DOHH2 (cell line): ENCODE measurements at regions not wholly inside any gene's neighbourhood (a gene's known extent, or its start where the extent isn't known, plus 50 kb on each side); places are given as distances from the start of the nearest gene placed in this dataset.

Experiments
- H3F3A ChIP-seq: fragments of 200-600 bp; sonication (generic), shearing (Covaris generic); 2 replicates; pipeline ENCODE4 v1.6.0; 2016; ENCODE audit warnings: antibody characterized with exemption, mild to moderate bottlenecking; ENCODE audit not compliant: control insufficient read depth, insufficient read depth
- H3K27ac ChIP-seq: fragments of 200-600 bp; sonication (generic); 2 replicates; pipeline ENCODE4 v1.5.1; 2014; ENCODE audit warnings: low read depth, mild to moderate bottlenecking, low read length, moderate library complexity
- H3K27me3 ChIP-seq: fragments of 200-600 bp; sonication (generic); 2 replicates; pipeline ENCODE4 v1.6.1; 2014; ENCODE audit warnings: mild to moderate bottlenecking, low read length, mixed read lengths; ENCODE audit not compliant: control insufficient read depth
- H3K36me3 ChIP-seq: fragments of 200-600 bp; sonication (generic); 2 replicates; pipeline ENCODE4 v1.6.1; 2014; ENCODE audit warnings: mild to moderate bottlenecking, low read length, moderate library complexity, mixed read lengths; ENCODE audit not compliant: control insufficient read depth
- H3K4me1 ChIP-seq: fragments of 200-600 bp; sonication (generic); 2 replicates; pipeline ENCODE4 v1.6.1; 2014; ENCODE audit warnings: mild to moderate bottlenecking, low read length, mixed read lengths; ENCODE audit not compliant: control insufficient read depth
- H3K4me2 ChIP-seq: fragments of 200-600 bp; sonication (generic); 2 replicates; pipeline ENCODE4 v1.6.0; 2014; ENCODE audit warnings: mild to moderate bottlenecking, low read length, moderate library complexity
- H3K4me3 ChIP-seq: fragments of 200-600 bp; sonication (generic); 2 replicates; pipeline ENCODE4 v1.5.1; 2014; ENCODE audit warnings: mild to moderate bottlenecking, low read length, mixed read lengths
- H3K79me2 ChIP-seq: fragments of 200-600 bp; sonication (generic); 2 replicates; pipeline ENCODE4 v1.6.1; 2014; ENCODE audit warnings: mild to moderate bottlenecking, low read length, mixed read lengths; ENCODE audit not compliant: control insufficient read depth
- H3K9me2 ChIP-seq: fragments of 200-600 bp; sonication (generic); replicated peaks from 2 replicates; pipeline ENCODE4 v1.6.1; 2014; ENCODE audit warnings: mild to moderate bottlenecking, low read length, mixed read lengths; ENCODE audit not compliant: control insufficient read depth
- H3K9me3 ChIP-seq: fragments of 200-600 bp; sonication (generic); 2 replicates; pipeline ENCODE4 v1.6.1; 2014; ENCODE audit warnings: antibody characterized with exemption, low read length, mixed read lengths; ENCODE audit not compliant: control insufficient read depth, insufficient read depth
- H4K20me1 ChIP-seq: fragments of 200-600 bp; sonication (generic); 2 replicates; pipeline ENCODE4 v1.6.0; 2014; ENCODE audit warnings: low read depth, mild to moderate bottlenecking, antibody characterized with exemption, low read length, moderate library complexity; ENCODE audit not compliant: control insufficient read depth, insufficient read depth
- EZH2phosphoT487 ChIP-seq: fragments of 200-600 bp; sonication (generic); IDR thresholded peaks from 2 replicates; pipeline ENCODE4 v1.6.1; 2017; ENCODE audit warnings: borderline replicate concordance, mild to moderate bottlenecking, antibody characterized with exemption, low read length, moderate library complexity, mixed read lengths
- TF ChIP-seq, protein P1 (sequence below): fragments of 200-600 bp; sonication (generic); IDR thresholded peaks from one replicate; pipeline ENCODE4 v1.5.1; 2014; ENCODE audit warnings: antibody characterized with exemption, mild to moderate bottlenecking, low read depth, low read length; ENCODE audit not compliant: poor library complexity, severe bottlenecking

DNA sequence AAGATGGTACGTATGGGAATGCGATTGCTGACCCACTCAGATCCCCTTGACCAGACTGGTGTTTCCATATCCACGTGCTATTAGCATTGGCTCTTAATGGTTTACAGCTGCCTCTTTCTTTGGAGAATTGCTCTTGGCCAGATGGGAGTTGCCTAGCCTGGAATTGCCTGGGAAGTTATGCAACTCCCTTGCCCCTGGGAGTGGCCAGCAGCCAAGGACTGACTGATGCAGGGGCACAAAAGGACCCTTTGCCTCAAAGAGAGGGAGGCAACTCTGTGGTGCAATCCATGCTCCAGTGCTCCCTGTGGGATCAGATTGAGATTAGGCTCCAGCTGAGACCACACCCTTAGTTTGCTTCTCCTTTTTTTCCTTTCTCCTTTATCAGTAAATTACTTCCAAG, 203.5 kb upstream of the JAG1 start:
- TF ChIP-seq, protein P1, sequence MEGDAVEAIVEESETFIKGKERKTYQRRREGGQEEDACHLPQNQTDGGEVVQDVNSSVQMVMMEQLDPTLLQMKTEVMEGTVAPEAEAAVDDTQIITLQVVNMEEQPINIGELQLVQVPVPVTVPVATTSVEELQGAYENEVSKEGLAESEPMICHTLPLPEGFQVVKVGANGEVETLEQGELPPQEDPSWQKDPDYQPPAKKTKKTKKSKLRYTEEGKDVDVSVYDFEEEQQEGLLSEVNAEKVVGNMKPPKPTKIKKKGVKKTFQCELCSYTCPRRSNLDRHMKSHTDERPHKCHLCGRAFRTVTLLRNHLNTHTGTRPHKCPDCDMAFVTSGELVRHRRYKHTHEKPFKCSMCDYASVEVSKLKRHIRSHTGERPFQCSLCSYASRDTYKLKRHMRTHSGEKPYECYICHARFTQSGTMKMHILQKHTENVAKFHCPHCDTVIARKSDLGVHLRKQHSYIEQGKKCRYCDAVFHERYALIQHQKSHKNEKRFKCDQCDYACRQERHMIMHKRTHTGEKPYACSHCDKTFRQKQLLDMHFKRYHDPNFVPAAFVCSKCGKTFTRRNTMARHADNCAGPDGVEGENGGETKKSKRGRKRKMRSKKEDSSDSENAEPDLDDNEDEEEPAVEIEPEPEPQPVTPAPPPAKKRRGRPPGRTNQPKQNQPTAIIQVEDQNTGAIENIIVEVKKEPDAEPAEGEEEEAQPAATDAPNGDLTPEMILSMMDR = no peak
- no peak for TF ChIP-seq EZH2phosphoT487
- Histone ChIP-seq H3K4me2 (no peak overlapping the region), H3K27me3 (no peaks in the 10 kb centered on the region), H4K20me1 (no peaks in the 10 kb centered on the region), H3K9me2 (no peaks in the 10 kb centered on the region), H3K79me2 (no peaks in the 10 kb centered on the region), H3K4me1 (no peaks in the 10 kb centered on the region), H3K9me3 (peaks cover 5% of the 10 kb centered on the region; the same call in 1 of the 2 replicates), H3K4me3 (no peak overlapping the region), H3K27ac (no peak overlapping the region), H3F3A (no peaks in the 10 kb centered on the region), H3K36me3 (no peaks in the 10 kb centered on the region)

- Histone ChIP-seq H3K79me2 (no peaks in the 10 kb centered on the region), H3K4me1 (no peaks in the 10 kb centered on the region), H4K20me1 (no peaks in the 10 kb centered on the region), H3K9me2 (no peaks in the 10 kb centered on the region), H3K4me2 (no peak overlapping the region), H3K27ac (no peak overlapping the region), H3K9me3 (no peaks in the 10 kb centered on the region), H3K36me3 (no peaks in the 10 kb centered on the region), H3K4me3 (no peak overlapping the region), H3F3A (no peaks in the 10 kb centered on the region), H3K27me3 (no peaks in the 10 kb centered on the region)
- TF ChIP-seq, protein P1 = no peak
- no peak for TF ChIP-seq EZH2phosphoT487
Measured at GRCh38 chr20:10883166-10883565, 209.4 kb upstream of the JAG1 start.

GRCh38 chr20:10893321-10893720, 219.5 kb upstream of the JAG1 start:
- no peaks in the 10 kb centered on the region for H3F3A ChIP-seq
- H3K4me1 ChIP-seq = no peaks in the 10 kb centered on the region
- H3K27ac ChIP-seq = no peak overlapping the region
- no peak overlapping the region for H3K4me3 ChIP-seq
- H3K4me2 ChIP-seq = no peak overlapping the region
- no peak for TF ChIP-seq EZH2phosphoT487
- TF ChIP-seq, protein P1 = no peak
- H3K27me3 ChIP-seq = no peaks in the 10 kb centered on the region
- no peaks in the 10 kb centered on the region for H3K79me2 ChIP-seq
- no peaks in the 10 kb centered on the region for H3K36me3 ChIP-seq
- no peaks in the 10 kb centered on the region for H3K9me3 ChIP-seq
- H4K20me1 ChIP-seq = no peaks in the 10 kb centered on the region
- no peaks in the 10 kb centered on the region for H3K9me2 ChIP-seq

DNA sequence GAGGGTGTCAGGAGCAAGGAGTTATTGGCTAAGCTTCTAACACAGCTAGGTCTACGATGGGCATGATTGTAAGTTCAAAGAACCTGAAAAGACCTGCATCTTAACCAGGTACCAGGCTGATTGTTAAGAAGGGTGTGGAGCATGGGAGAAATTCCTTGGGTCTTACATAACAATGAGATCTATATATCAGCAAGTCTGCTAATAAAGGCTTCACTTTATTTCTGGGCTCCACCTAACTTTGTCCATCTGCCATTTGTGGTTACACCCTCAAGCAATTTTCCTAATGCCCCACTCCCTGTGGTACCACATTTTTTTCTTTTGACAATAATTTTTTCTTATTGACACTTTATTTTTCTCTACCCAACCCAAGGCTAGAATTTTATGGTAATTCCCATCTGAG, 223.5 kb upstream of the JAG1 start:
- no peaks in the 10 kb centered on the region for H3K36me3 ChIP-seq
- H4K20me1 ChIP-seq = no peaks in the 10 kb centered on the region
- no peaks in the 10 kb centered on the region for H3K4me1 ChIP-seq
- no peaks in the 10 kb centered on the region for H3K9me3 ChIP-seq
- H3K27me3 ChIP-seq = no peaks in the 10 kb centered on the region
- H3K27ac ChIP-seq = no peak overlapping the region
- no peaks in the 10 kb centered on the region for H3K9me2 ChIP-seq
- no peaks in the 10 kb centered on the region for H3K79me2 ChIP-seq
- H3F3A ChIP-seq = no peaks in the 10 kb centered on the region
- TF ChIP-seq EZH2phosphoT487 = no peak
- TF ChIP-seq, protein P1 = no peak
- no peak overlapping the region for H3K4me3 ChIP-seq
- no peak overlapping the region for H3K4me2 ChIP-seq
